ENCODE measurements at regions not wholly inside any gene's neighbourhood (a gene's known extent, or its start where the extent isn't known, plus 50 kb on each side); places are given as distances from the start of the nearest gene placed in this dataset.
A peak's percentile ranks its signal among the peaks of the same experiment; 100 is the strongest.
"Not testable (repeated sequence)": the region's sequence is repeated elsewhere in the genome, so short reads cannot be mapped to it uniquely, and the experiment has no call there.

GRCh38 chr4:181843797-181844196 is 399.4 kb upstream of the TENM3 start:
- H3K4me1 ChIP-seq (ENCODE audit: insufficient read depth, low read length): not testable (repeated sequence)

GRCh38 chr4:181845617-181846016 is 397.6 kb upstream of the TENM3 start:
- TF ChIP-seq ZBTB1 (CRISPR knock-in tag; IDR thresholded peaks at IDR 0.05; ENCODE audit: borderline replicate concordance) (no peak), AHR (CRISPR knock-in tag; IDR thresholded peaks at IDR 0.05) (no peak), ZNF503 (CRISPR knock-in tag; IDR thresholded peaks at IDR 0.05) (no peak), ATF7-NPFF (CRISPR knock-in tag; IDR thresholded peaks at IDR 0.05; ENCODE audit: low read depth) (no peak), MIXL1 (CRISPR knock-in tag; IDR thresholded peaks at IDR 0.05) (no peak), ZBTB39 (CRISPR knock-in tag; IDR thresholded peaks at IDR 0.05) (no peak), HINFP (CRISPR knock-in tag; IDR thresholded peaks at IDR 0.05; ENCODE audit: low read depth) (no peak), LBX2 (CRISPR knock-in tag; IDR thresholded peaks at IDR 0.05; ENCODE audit: borderline replicate concordance) (no peak)
- no TSS peak for BruUV-seq (replicated peaks)
- POLR2A ChIA-PET: no interaction called here

More at GRCh38 chr4:181843797-181844196, 399.4 kb upstream of the TENM3 start:
- H3K36me3 ChIP-seq (replicated peaks in 1 of 2; ENCODE audit: control insufficient read depth in 1 of 2, insufficient read depth in 2 of 2, low read length in 2 of 2); DNase-seq (ENCODE audit: low spot score); CTCF ChIA-PET (ENCODE audit: low intra/inter-chr PET ratio, low total read pairs); intact Hi-C loops (cut with micrococcal nuclease; ENCODE audit: unreplicated experiment); H3K79me2 ChIP-seq (ENCODE audit: insufficient read depth, low read length); POLR2A ChIA-PET; H4K20me1 ChIP-seq (ENCODE audit: insufficient read depth, low read length); H3K9me3 ChIP-seq (ENCODE audit: low read length); FAIRE-seq; H3K27ac ChIP-seq (ENCODE audit: extremely low read length, insufficient read depth, low read length); ATAC-seq; H3K27me3 ChIP-seq (ENCODE audit: control insufficient read depth in 1 of 2, insufficient read depth in 2 of 2, low read length in 2 of 2); H3K4me2 ChIP-seq (ENCODE audit: low read depth, low read length); H3K9ac ChIP-seq (ENCODE audit: insufficient read depth, low read depth, low read length); in situ Hi-C loops (cut with HindIII; ENCODE audit: extremely low pct_ligation_motif_present, low pct_unique_long_range_greater_than_20kb); H2AFZ ChIP-seq (ENCODE audit: low read length); H3K4me3 ChIP-seq (replicated peaks in 1 of 3; ENCODE audit: insufficient read depth in 1 of 3, low read depth in 2 of 3, low read length in 3 of 3); BruUV-seq (replicated peaks); TF ChIP-seq ATF7 (CRISPR knock-in tag; IDR thresholded peaks at IDR 0.05): not testable (repeated sequence)
- peak; percentile 43 for TF ChIP-seq ATF7 (IDR thresholded peaks at IDR 0.05)
- WGBS (ENCODE audit: low lambda C conversion rate): 41% methylated on average over 14 of the region's 14 CpGs

More at GRCh38 chr4:181845617-181846016, 397.6 kb upstream of the TENM3 start:
- H3K36me3 ChIP-seq (replicated peaks in 1 of 2; ENCODE audit: control insufficient read depth in 1 of 2, insufficient read depth in 2 of 2, low read length in 2 of 2): no peaks in the 10 kb centered on the region
- H2AFZ ChIP-seq (ENCODE audit: low read length): no peak overlapping the region
- no peaks in the 10 kb centered on the region for H3K4me1 ChIP-seq (ENCODE audit: insufficient read depth, low read length)
- no peak overlapping the region for H3K4me3 ChIP-seq (replicated peaks in 1 of 3; ENCODE audit: insufficient read depth in 1 of 3, low read depth in 2 of 3, low read length in 3 of 3)
- H3K79me2 ChIP-seq (ENCODE audit: insufficient read depth, low read length): no peaks in the 10 kb centered on the region
- WGBS (ENCODE audit: low lambda C conversion rate): 0% methylated on average over 3 of the region's 3 CpGs
- DNase-seq (ENCODE audit: low spot score) (no peak), FAIRE-seq (no peak), ATAC-seq (no peak)
- no peaks in the 10 kb centered on the region for H3K27me3 ChIP-seq (ENCODE audit: control insufficient read depth in 1 of 2, insufficient read depth in 2 of 2, low read length in 2 of 2)
- no peak overlapping the region for H3K9ac ChIP-seq (ENCODE audit: insufficient read depth, low read depth, low read length)
- no peak overlapping the region for H3K27ac ChIP-seq (ENCODE audit: extremely low read length, insufficient read depth, low read length)
- intact Hi-C loops (cut with micrococcal nuclease; ENCODE audit: unreplicated experiment): no loop called here
- H4K20me1 ChIP-seq (ENCODE audit: insufficient read depth, low read length): no peaks in the 10 kb centered on the region
- in situ Hi-C loops (cut with HindIII; ENCODE audit: extremely low pct_ligation_motif_present, low pct_unique_long_range_greater_than_20kb): no loop called here
- CTCF ChIA-PET (ENCODE audit: low intra/inter-chr PET ratio, low total read pairs): no interaction called here
- no peak overlapping the region for H3K4me2 ChIP-seq (ENCODE audit: low read depth, low read length)
- H3K9me3 ChIP-seq (ENCODE audit: low read length): no peaks in the 10 kb centered on the region

Data from HepG2 (cell line).